Ectodermal cell (in vitro differentiated cells): ENCODE measurements at regions not wholly inside any gene's neighbourhood (a gene's known extent, or its start where the extent isn't known, plus 50 kb on each side); places are given as distances from the start of the nearest gene placed in this dataset.

ENCODE experiments used
- H3K27ac ChIP-seq: 2 replicates; pipeline ENCODE4 v1.7.0; 2013; ENCODE audit warnings: mild to moderate bottlenecking, low read depth, low read length; ENCODE audit not compliant: insufficient read depth, poor library complexity, severe bottlenecking
- H3K27me3 ChIP-seq: 2 replicates; pipeline ENCODE4 v1.7.0; 2013; ENCODE audit warnings: mild to moderate bottlenecking, low read length; ENCODE audit not compliant: insufficient read depth, control insufficient read depth, poor library complexity, severe bottlenecking
- H3K36me3 ChIP-seq: one replicate; pipeline ENCODE4 v1.7.0; 2013; ENCODE audit warnings: low read length; ENCODE audit not compliant: control insufficient read depth, insufficient read depth
- H3K4me1 ChIP-seq: one replicate; pipeline ENCODE4 v1.7.0; 2013; ENCODE audit warnings: low read length; ENCODE audit not compliant: control insufficient read depth, insufficient read depth
- H3K4me3 ChIP-seq: 2 replicates; pipeline ENCODE4 v1.7.0; 2013; ENCODE audit warnings: low read depth, low read length, control low read depth; ENCODE audit not compliant: insufficient read depth
- H3K9me3 ChIP-seq: 2 replicates; pipeline ENCODE4 v1.7.0; 2013; ENCODE audit warnings: mild to moderate bottlenecking, low read length, moderate library complexity; ENCODE audit not compliant: control insufficient read depth
- WGBS, 2 experiments: methylation state at CpG; one replicate each; pipeline ENCODE4 v1.1.7; 2013; ENCODE audit warnings: missing lambda C conversion rate in 2 of 2; 5-methylcytosine and 5-hydroxymethylcytosine counted together

GRCh38 chr4:11937941-11938340 lies 509.2 kb upstream of the HS3ST1 start:
- Histone ChIP-seq H3K4me3 (no peak overlapping the region), H3K27me3 (no peaks in the 10 kb centered on the region), H3K27ac (no peak overlapping the region), H3K4me1 (no peaks in the 10 kb centered on the region), H3K36me3 (no peaks in the 10 kb centered on the region), H3K9me3 (no peaks in the 10 kb centered on the region)

GRCh38 chr4:11931266-11931820 lies 502.6 kb upstream of the HS3ST1 start:
- Histone ChIP-seq H3K4me3 (no peak overlapping the region), H3K4me1 (peaks cover 3% of the 10 kb centered on the region), H3K36me3 (no peaks in the 10 kb centered on the region), H3K27ac (no peak overlapping the region), H3K27me3 (no peaks in the 10 kb centered on the region), H3K9me3 (no peaks in the 10 kb centered on the region)
- WGBS, 2 experiments, result 88% methylated on average over 1 to 2 of the region's 2 CpGs

GRCh38 chr4:11929080-11929479 lies 500.4 kb upstream of the HS3ST1 start:
- no peaks in the 10 kb centered on the region for H3K27me3 ChIP-seq
- H3K36me3 ChIP-seq, result no peaks in the 10 kb centered on the region
- no peak overlapping the region for H3K27ac ChIP-seq
- H3K9me3 ChIP-seq, result no peaks in the 10 kb centered on the region
- H3K4me1 ChIP-seq, result peaks cover 3% of the 10 kb centered on the region
- H3K4me3 ChIP-seq, result no peak overlapping the region
- WGBS, 2 experiments, result 85 to 94% methylated on average over 1 of the region's 1 CpG

GRCh38 chr4:11919316-11919715 lies 490.6 kb upstream of the HS3ST1 start:
- Histone ChIP-seq H3K27me3 (no peaks in the 10 kb centered on the region), H3K27ac (no peak overlapping the region), H3K36me3 (no peaks in the 10 kb centered on the region), H3K9me3 (no peaks in the 10 kb centered on the region), H3K4me3 (no peak overlapping the region), H3K4me1 (peaks cover 3% of the 10 kb centered on the region)
- WGBS, 2 experiments, result 96 to 100% methylated on average over 1 of the region's 1 CpG

GRCh38 chr4:11914406-11914805 lies 485.7 kb upstream of the HS3ST1 start:
- H3K9me3 ChIP-seq, result no peaks in the 10 kb centered on the region
- no peaks in the 10 kb centered on the region for H3K27me3 ChIP-seq
- no peak overlapping the region for H3K4me3 ChIP-seq
- H3K4me1 ChIP-seq, result peaks cover 8% of the 10 kb centered on the region
- WGBS, 2 experiments, result 0% methylated on average over 1 of the region's 1 CpG
- no peaks in the 10 kb centered on the region for H3K36me3 ChIP-seq
- peak overlapping the region; percentile 77 for H3K27ac ChIP-seq

- no peak overlapping the region for H3K4me3 ChIP-seq
- no peaks in the 10 kb centered on the region for H3K27me3 ChIP-seq
- no peak overlapping the region for H3K27ac ChIP-seq
- no peaks in the 10 kb centered on the region for H3K36me3 ChIP-seq
- no peaks in the 10 kb centered on the region for H3K9me3 ChIP-seq
- H3K4me1 ChIP-seq, result peaks cover 8% of the 10 kb centered on the region
Measured at GRCh38 chr4:11912886-11913285, 484.2 kb upstream of the HS3ST1 start.

GRCh38 chr4:11910812-11911211 lies 482.1 kb upstream of the HS3ST1 start:
- WGBS, 2 experiments, result 89 to 99% methylated on average over 3 of the region's 3 CpGs
- no peaks in the 10 kb centered on the region for H3K36me3 ChIP-seq

GRCh38 chr4:11908712-11909111 lies 480.0 kb upstream of the HS3ST1 start:
- Histone ChIP-seq H3K4me1 (peaks cover under 1% of the 10 kb centered on the region), H3K27me3 (no peaks in the 10 kb centered on the region), H3K4me3 (no peak overlapping the region), H3K36me3 (no peaks in the 10 kb centered on the region), H3K9me3 (no peaks in the 10 kb centered on the region), H3K27ac (no peak overlapping the region)
- 39 to 48% methylated on average over 4 of the region's 4 CpGs for WGBS, 2 experiments

More at GRCh38 chr4:11910812-11911211, 482.1 kb upstream of the HS3ST1 start:
- no peak overlapping the region for H3K4me3 ChIP-seq
- H3K4me1 ChIP-seq, result peaks cover 8% of the 10 kb centered on the region
- H3K9me3 ChIP-seq, result no peaks in the 10 kb centered on the region
- H3K27me3 ChIP-seq, result no peaks in the 10 kb centered on the region
- H3K27ac ChIP-seq, result no peak overlapping the region

- Histone ChIP-seq H3K27me3 (no peaks in the 10 kb centered on the region), H3K4me3 (no peak overlapping the region), H3K36me3 (no peaks in the 10 kb centered on the region), H3K4me1 (no peaks in the 10 kb centered on the region), H3K27ac (no peak overlapping the region), H3K9me3 (no peaks in the 10 kb centered on the region)
- WGBS, 2 experiments, result 30 to 32% methylated on average over 2 of the region's 3 CpGs
Measured at GRCh38 chr4:11908205-11908604, 479.5 kb upstream of the HS3ST1 start.

GRCh38 chr4:11904846-11905739 lies 476.4 kb upstream of the HS3ST1 start:
- no peaks in the 10 kb centered on the region for H3K27me3 ChIP-seq
- no peaks in the 10 kb centered on the region for H3K4me1 ChIP-seq
- H3K4me3 ChIP-seq, result no peak overlapping the region
- H3K36me3 ChIP-seq, result no peaks in the 10 kb centered on the region
- no peaks in the 10 kb centered on the region for H3K9me3 ChIP-seq
- no peak overlapping the region for H3K27ac ChIP-seq
- WGBS, 2 experiments, result 93% methylated on average over 9 of the region's 9 CpGs
